ENCODE measurements at regions not wholly inside any gene's neighbourhood (a gene's known extent, or its start where the extent isn't known, plus 50 kb on each side); places are given as distances from the start of the nearest gene placed in this dataset.

DNA sequence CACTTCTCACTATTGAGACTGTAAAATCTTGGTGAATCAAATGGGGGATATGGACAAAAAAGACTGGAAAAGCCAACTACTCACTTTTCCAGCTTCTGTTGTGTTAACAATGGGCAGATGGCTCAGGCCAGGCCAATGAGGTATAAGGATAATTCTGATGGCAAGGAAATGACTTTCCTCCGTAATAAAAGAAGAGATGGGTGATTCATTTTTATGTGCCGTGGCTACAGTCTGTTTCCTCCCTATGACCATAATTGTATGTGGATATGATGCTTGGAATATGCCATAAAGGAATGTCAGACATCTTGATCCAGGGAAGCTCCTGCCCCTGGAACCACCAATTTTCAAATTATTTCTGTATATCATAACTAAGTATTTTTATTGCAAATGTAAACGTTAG, 406.8 kb downstream of the CCDC85A start (continued):
- TF ChIP-seq, protein P1, sequence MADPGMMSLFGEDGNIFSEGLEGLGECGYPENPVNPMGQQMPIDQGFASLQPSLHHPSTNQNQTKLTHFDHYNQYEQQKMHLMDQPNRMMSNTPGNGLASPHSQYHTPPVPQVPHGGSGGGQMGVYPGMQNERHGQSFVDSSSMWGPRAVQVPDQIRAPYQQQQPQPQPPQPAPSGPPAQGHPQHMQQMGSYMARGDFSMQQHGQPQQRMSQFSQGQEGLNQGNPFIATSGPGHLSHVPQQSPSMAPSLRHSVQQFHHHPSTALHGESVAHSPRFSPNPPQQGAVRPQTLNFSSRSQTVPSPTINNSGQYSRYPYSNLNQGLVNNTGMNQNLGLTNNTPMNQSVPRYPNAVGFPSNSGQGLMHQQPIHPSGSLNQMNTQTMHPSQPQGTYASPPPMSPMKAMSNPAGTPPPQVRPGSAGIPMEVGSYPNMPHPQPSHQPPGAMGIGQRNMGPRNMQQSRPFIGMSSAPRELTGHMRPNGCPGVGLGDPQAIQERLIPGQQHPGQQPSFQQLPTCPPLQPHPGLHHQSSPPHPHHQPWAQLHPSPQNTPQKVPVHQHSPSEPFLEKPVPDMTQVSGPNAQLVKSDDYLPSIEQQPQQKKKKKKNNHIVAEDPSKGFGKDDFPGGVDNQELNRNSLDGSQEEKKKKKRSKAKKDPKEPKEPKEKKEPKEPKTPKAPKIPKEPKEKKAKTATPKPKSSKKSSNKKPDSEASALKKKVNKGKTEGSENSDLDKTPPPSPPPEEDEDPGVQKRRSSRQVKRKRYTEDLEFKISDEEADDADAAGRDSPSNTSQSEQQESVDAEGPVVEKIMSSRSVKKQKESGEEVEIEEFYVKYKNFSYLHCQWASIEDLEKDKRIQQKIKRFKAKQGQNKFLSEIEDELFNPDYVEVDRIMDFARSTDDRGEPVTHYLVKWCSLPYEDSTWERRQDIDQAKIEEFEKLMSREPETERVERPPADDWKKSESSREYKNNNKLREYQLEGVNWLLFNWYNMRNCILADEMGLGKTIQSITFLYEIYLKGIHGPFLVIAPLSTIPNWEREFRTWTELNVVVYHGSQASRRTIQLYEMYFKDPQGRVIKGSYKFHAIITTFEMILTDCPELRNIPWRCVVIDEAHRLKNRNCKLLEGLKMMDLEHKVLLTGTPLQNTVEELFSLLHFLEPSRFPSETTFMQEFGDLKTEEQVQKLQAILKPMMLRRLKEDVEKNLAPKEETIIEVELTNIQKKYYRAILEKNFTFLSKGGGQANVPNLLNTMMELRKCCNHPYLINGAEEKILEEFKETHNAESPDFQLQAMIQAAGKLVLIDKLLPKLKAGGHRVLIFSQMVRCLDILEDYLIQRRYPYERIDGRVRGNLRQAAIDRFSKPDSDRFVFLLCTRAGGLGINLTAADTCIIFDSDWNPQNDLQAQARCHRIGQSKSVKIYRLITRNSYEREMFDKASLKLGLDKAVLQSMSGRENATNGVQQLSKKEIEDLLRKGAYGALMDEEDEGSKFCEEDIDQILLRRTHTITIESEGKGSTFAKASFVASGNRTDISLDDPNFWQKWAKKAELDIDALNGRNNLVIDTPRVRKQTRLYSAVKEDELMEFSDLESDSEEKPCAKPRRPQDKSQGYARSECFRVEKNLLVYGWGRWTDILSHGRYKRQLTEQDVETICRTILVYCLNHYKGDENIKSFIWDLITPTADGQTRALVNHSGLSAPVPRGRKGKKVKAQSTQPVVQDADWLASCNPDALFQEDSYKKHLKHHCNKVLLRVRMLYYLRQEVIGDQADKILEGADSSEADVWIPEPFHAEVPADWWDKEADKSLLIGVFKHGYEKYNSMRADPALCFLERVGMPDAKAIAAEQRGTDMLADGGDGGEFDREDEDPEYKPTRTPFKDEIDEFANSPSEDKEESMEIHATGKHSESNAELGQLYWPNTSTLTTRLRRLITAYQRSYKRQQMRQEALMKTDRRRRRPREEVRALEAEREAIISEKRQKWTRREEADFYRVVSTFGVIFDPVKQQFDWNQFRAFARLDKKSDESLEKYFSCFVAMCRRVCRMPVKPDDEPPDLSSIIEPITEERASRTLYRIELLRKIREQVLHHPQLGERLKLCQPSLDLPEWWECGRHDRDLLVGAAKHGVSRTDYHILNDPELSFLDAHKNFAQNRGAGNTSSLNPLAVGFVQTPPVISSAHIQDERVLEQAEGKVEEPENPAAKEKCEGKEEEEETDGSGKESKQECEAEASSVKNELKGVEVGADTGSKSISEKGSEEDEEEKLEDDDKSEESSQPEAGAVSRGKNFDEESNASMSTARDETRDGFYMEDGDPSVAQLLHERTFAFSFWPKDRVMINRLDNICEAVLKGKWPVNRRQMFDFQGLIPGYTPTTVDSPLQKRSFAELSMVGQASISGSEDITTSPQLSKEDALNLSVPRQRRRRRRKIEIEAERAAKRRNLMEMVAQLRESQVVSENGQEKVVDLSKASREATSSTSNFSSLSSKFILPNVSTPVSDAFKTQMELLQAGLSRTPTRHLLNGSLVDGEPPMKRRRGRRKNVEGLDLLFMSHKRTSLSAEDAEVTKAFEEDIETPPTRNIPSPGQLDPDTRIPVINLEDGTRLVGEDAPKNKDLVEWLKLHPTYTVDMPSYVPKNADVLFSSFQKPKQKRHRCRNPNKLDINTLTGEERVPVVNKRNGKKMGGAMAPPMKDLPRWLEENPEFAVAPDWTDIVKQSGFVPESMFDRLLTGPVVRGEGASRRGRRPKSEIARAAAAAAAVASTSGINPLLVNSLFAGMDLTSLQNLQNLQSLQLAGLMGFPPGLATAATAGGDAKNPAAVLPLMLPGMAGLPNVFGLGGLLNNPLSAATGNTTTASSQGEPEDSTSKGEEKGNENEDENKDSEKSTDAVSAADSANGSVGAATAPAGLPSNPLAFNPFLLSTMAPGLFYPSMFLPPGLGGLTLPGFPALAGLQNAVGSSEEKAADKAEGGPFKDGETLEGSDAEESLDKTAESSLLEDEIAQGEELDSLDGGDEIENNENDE (IDR thresholded peaks at IDR 0.05; ENCODE audit: insufficient replicate concordance, low read length): no peak
- no peak for TF ChIP-seq JUN (IDR thresholded peaks at IDR 0.05; ENCODE audit: low read depth, low read length)
- TF ChIP-seq RFX5 (IDR thresholded peaks at IDR 0.05; ENCODE audit: borderline replicate concordance, low read depth, low read length): no peak
- TF ChIP-seq POLR2A (IDR thresholded peaks at IDR 0.05; ENCODE audit: control extremely low read depth in 1 of 2, low read depth in 2 of 2, low read length in 2 of 2): no peak

Data from H1 (cell line).